ENCODE measurements at regions not wholly inside any gene's neighbourhood (a gene's known extent, or its start where the extent isn't known, plus 50 kb on each side); places are given as distances from the start of the nearest gene placed in this dataset.

DNA sequence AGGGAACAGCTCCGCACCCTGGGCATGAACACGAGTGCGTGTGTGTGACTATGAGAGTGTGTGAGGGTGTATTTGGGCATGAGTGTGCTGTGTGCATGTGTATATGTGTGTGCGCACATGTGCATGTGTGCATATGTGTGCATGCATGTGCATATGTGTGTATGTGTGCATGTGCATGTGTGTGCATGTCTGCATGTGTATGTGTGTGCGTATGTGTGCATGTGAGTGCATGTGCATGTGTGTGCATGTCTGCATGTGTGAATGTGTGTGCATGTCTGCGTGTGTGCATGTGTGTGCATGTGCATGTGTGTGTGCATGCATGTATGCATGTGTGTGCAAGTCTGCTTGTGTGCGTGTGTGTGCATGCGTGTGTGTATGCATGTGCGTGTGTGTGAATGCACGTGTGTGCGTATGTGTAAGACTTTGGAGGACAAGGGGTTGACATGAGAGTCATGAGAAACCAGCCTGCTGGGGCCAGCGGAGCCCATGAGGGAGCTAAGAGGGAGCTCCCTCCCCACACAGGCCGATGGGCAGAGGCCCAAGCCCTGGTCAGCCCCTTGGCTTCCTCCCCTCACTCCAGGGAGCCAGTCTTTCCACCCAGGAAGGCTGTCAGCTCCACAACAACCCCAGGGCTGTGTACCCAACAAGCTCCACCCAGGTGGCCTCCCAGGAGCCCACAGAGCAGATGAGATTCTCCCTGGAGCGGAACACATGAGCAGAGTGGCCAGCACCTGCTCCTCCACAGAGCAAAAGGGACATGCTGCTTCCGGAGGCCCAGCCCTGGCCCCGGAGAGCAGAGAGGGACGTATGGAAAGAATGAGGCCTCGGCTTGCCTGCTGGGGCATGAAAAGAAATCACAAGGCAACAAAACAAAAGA lies 142.5 kb upstream of the PPP2R2D start:
- peaks cover 0 to 8% (median 0%) of the 10 kb centered on the region in 5 donors for H3K4me1 ChIP-seq (ENCODE audit: control insufficient read depth in 5 of 5, insufficient read depth in 5 of 5, low read length in 5 of 5)
- H3K27me3 ChIP-seq (ENCODE audit: control insufficient read depth in 3 of 3, insufficient read depth in 3 of 3, low read length in 2 of 3), result peaks cover 0 to 2% (median 0%) of the 10 kb centered on the region in 3 donors
- DNase-seq (no peak), ATAC-seq (ENCODE audit: insufficient read depth, low FRiP score) (no peak)
- 81 to 86% methylated on average over 18 of the region's 18 CpGs for WGBS, 2 donors
- H3K9me3 ChIP-seq (ENCODE audit: control insufficient read depth in 4 of 4, insufficient read depth in 3 of 4, low read length in 3 of 4), result peaks cover 0 to 3% (median under 1%) of the 10 kb centered on the region in 4 donors
- H3K36me3 ChIP-seq (ENCODE audit: control insufficient read depth in 4 of 4, insufficient read depth in 4 of 4, low read length in 4 of 4), result no peaks in the 10 kb centered on the region
- no peak overlapping the region for H3K4me3 ChIP-seq
- TF ChIP-seq, protein P1, sequence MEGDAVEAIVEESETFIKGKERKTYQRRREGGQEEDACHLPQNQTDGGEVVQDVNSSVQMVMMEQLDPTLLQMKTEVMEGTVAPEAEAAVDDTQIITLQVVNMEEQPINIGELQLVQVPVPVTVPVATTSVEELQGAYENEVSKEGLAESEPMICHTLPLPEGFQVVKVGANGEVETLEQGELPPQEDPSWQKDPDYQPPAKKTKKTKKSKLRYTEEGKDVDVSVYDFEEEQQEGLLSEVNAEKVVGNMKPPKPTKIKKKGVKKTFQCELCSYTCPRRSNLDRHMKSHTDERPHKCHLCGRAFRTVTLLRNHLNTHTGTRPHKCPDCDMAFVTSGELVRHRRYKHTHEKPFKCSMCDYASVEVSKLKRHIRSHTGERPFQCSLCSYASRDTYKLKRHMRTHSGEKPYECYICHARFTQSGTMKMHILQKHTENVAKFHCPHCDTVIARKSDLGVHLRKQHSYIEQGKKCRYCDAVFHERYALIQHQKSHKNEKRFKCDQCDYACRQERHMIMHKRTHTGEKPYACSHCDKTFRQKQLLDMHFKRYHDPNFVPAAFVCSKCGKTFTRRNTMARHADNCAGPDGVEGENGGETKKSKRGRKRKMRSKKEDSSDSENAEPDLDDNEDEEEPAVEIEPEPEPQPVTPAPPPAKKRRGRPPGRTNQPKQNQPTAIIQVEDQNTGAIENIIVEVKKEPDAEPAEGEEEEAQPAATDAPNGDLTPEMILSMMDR (IDR thresholded peaks at IDR 0.05; ENCODE audit: control extremely low read depth, extremely low read depth), result no peak
- no peak overlapping the region for H3K27ac ChIP-seq (ENCODE audit: low read depth in 1 of 2, low read length in 1 of 2)
- H3K9ac ChIP-seq (ENCODE audit: insufficient read depth in 1 of 2, low read length in 2 of 2), result no peak overlapping the region

- Histone ChIP-seq H3K4me1 (ENCODE audit: control insufficient read depth in 5 of 5, insufficient read depth in 5 of 5, low read length in 5 of 5) (peaks cover 0 to 8% (median 0%) of the 10 kb centered on the region in 5 donors), H3K27ac (ENCODE audit: low read depth in 1 of 2, low read length in 1 of 2) (no peak overlapping the region), H3K9ac (ENCODE audit: insufficient read depth in 1 of 2, low read length in 2 of 2) (no peak overlapping the region), H3K27me3 (ENCODE audit: control insufficient read depth in 3 of 3, insufficient read depth in 3 of 3, low read length in 2 of 3) (peaks cover 0 to 2% (median 0%) of the 10 kb centered on the region in 3 donors), H3K36me3 (ENCODE audit: control insufficient read depth in 4 of 4, insufficient read depth in 4 of 4, low read length in 4 of 4) (no peaks in the 10 kb centered on the region), H3K9me3 (ENCODE audit: control insufficient read depth in 4 of 4, insufficient read depth in 3 of 4, low read length in 3 of 4) (peaks cover 0 to 3% (median under 1%) of the 10 kb centered on the region in 4 donors), H3K4me3 (no peak overlapping the region)
- 81 to 93% methylated on average over 8 to 9 of the region's 9 CpGs for WGBS, 2 donors
- ATAC-seq (ENCODE audit: insufficient read depth, low FRiP score) (no peak), DNase-seq (no peak)
- TF ChIP-seq, protein P1 (IDR thresholded peaks at IDR 0.05; ENCODE audit: control extremely low read depth, extremely low read depth), result no peak
These were observed 141.9 kb upstream of the PPP2R2D start for GRCh38 chr10:131758939-131759301.

DNA sequence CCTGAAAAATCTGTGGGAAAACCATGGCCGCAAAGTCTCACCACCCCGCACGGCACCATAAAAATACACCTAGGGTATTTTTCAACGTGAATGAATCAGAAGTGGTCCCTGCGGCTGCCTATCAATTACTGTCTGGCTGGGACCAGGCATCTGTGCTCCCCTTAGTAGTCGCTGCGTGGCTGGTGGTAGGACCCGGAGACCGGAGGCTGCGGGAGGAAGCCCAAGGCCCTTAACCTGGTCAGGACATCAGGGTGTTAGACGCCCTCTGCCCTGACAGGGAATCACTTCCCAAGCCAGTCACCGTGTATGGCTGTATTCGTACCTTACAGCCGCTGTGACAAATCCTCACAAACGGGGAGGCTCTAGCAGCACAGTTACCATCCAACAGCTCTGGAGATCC lies 141.5 kb upstream of the PPP2R2D start:
- Histone ChIP-seq H3K9ac (ENCODE audit: insufficient read depth in 1 of 2, low read length in 2 of 2) (no peak overlapping the region), H3K4me3 (no peak overlapping the region), H3K27me3 (ENCODE audit: control insufficient read depth in 3 of 3, insufficient read depth in 3 of 3, low read length in 2 of 3) (peaks cover 0 to 2% (median 0%) of the 10 kb centered on the region in 3 donors), H3K27ac (ENCODE audit: low read depth in 1 of 2, low read length in 1 of 2) (no peak overlapping the region), H3K4me1 (ENCODE audit: control insufficient read depth in 5 of 5, insufficient read depth in 5 of 5, low read length in 5 of 5) (peaks cover 0 to 8% (median 0%) of the 10 kb centered on the region in 5 donors), H3K36me3 (ENCODE audit: control insufficient read depth in 4 of 4, insufficient read depth in 4 of 4, low read length in 4 of 4) (no peaks in the 10 kb centered on the region), H3K9me3 (ENCODE audit: control insufficient read depth in 4 of 4, insufficient read depth in 3 of 4, low read length in 3 of 4) (peaks cover 0 to 3% (median under 1%) of the 10 kb centered on the region in 4 donors)
- 94 to 96% methylated on average over 15 of the region's 15 CpGs for WGBS, 2 donors
- DNase-seq, result no peak
- TF ChIP-seq, protein P1 (IDR thresholded peaks at IDR 0.05; ENCODE audit: control extremely low read depth, extremely low read depth), result no peak
- ATAC-seq (ENCODE audit: insufficient read depth, low FRiP score), result no peak
